Right ventricle myocardium inferior (tissue), 1 donor: ENCODE measurements at regions not wholly inside any gene's neighbourhood (a gene's known extent, or its start where the extent isn't known, plus 50 kb on each side); places are given as distances from the start of the nearest gene placed in this dataset.

Experiments used
- ATAC-seq: fragments of 200-7000 bp; cut with Tn5 transposase; one replicate; pipeline ENCODE4 v1.9.1; 2020; ENCODE audit warnings: mild to moderate bottlenecking, moderate library complexity
- DNase-seq: peaks from one replicate; pipeline ENCODE4 v3.0.0; 2021; ENCODE audit errors: missing footprints
- intact Hi-C: fragments of 100-400 bp; cut with DNase I; formaldehyde crosslinking; loops from one replicate; pipeline ENCODE4 v1.11.0; 2022
- donor health status: DM: no; HTN: yes; CAD: no; lungs with severe emphysema.

GRCh38 chr10:128497660-128498377 lies 371.6 kb upstream of the MKI67 start:
- intact Hi-C loops, result no loop called here
- DNase-seq (no peak), ATAC-seq (no peak)

GRCh38 chr10:128498378-128498730 lies 372.1 kb upstream of the MKI67 start:
- DNase-seq (no peak), ATAC-seq (no peak)
- intact Hi-C loops, result no loop called here

GRCh38 chr10:128498746-128499145 lies 372.5 kb upstream of the MKI67 start:
- DNase-seq (no peak), ATAC-seq (no peak)
- intact Hi-C loops, result no loop called here

- ATAC-seq (no peak), DNase-seq (no peak)
- intact Hi-C loops, result no loop called here
Measured at GRCh38 chr10:128499486-128499885, 373.3 kb upstream of the MKI67 start.

GRCh38 chr10:128499956-128500355 lies 373.7 kb upstream of the MKI67 start:
- DNase-seq (no peak), ATAC-seq (no peak)
- intact Hi-C loops, result no loop called here

GRCh38 chr10:128500642-128501041 lies 374.4 kb upstream of the MKI67 start:
- no peak for DNase-seq
- ATAC-seq, result no peak
- intact Hi-C loops, result no loop called here

- intact Hi-C loops, result no loop called here
- ATAC-seq (no peak), DNase-seq (no peak)
Measured at GRCh38 chr10:128505346-128505745, 379.1 kb upstream of the MKI67 start.

GRCh38 chr10:128506423-128506822 lies 380.2 kb upstream of the MKI67 start:
- intact Hi-C loops, result no loop called here
- ATAC-seq (no peak), DNase-seq (no peak)

- no peak for DNase-seq
- intact Hi-C loops, result no loop called here
- no peak for ATAC-seq
Measured at GRCh38 chr10:128507066-128507465, 380.8 kb upstream of the MKI67 start.

- intact Hi-C loops, result no loop called here
- no peak for DNase-seq
Measured at GRCh38 chr10:128511284-128511683, 385.1 kb upstream of the MKI67 start.

GRCh38 chr10:128512767-128513166 lies 386.5 kb upstream of the MKI67 start:
- ATAC-seq (no peak), DNase-seq (no peak)
- intact Hi-C loops, result no loop called here

More at GRCh38 chr10:128511284-128511683, 385.1 kb upstream of the MKI67 start:
- ATAC-seq, result no peak

GRCh38 chr10:128514536-128514935 lies 388.3 kb upstream of the MKI67 start:
- DNase-seq (no peak), ATAC-seq (no peak)
- intact Hi-C loops, result no loop called here

- ATAC-seq, result no peak
- DNase-seq, result no peak
- intact Hi-C loops, result no loop called here
Measured at GRCh38 chr10:128516180-128516579, 390.0 kb upstream of the MKI67 start.

- intact Hi-C loops, result no loop called here
- ATAC-seq (no peak), DNase-seq (no peak)
Measured at GRCh38 chr10:128517167-128517566, 390.9 kb upstream of the MKI67 start.

- no peak for DNase-seq
- no peak for ATAC-seq
- intact Hi-C loops, result no loop called here
Measured at GRCh38 chr10:128518000-128518399, 391.8 kb upstream of the MKI67 start.

- no peak for ATAC-seq
- DNase-seq, result no peak
- intact Hi-C loops, result no loop called here
Measured at GRCh38 chr10:128519581-128519980, 393.4 kb upstream of the MKI67 start.

GRCh38 chr10:128520211-128520815 lies 394.1 kb upstream of the MKI67 start:
- ATAC-seq (no peak), DNase-seq (no peak)
- intact Hi-C loops, result no loop called here

- ATAC-seq, result no peak
- intact Hi-C loops, result no loop called here
- DNase-seq, result no peak
Measured at GRCh38 chr10:128522551-128523308, 396.5 kb upstream of the MKI67 start.

GRCh38 chr10:128525444-128525843 lies 399.2 kb upstream of the MKI67 start:
- ATAC-seq (no peak), DNase-seq (no peak)
- intact Hi-C loops, result no loop called here

- DNase-seq (no peak), ATAC-seq (no peak)
- intact Hi-C loops, result no loop called here
Measured at GRCh38 chr10:128525936-128526335, 399.7 kb upstream of the MKI67 start.
